HepG2 (cell line): ENCODE measurements at regions not wholly inside any gene's neighbourhood (a gene's known extent, or its start where the extent isn't known, plus 50 kb on each side); places are given as distances from the start of the nearest gene placed in this dataset.

Experiments used
- ATAC-seq: fragments of 200-7000 bp; cut with Tn5 transposase; 3 replicates; pipeline ENCODE4 v1.9.1; 2020; ENCODE audit warnings: mild to moderate bottlenecking, moderate library complexity
- BruUV-seq: library from RNA; stranded (reverse); fragments of 400-500 nt; replicated peaks from 2 replicates; lab custom pipeline; 2021; lab: Mats Ljungman, UMichigan
- CTCF ChIA-PET: fragments of 300-600 bp; formaldehyde crosslinking; extraction: SDS; loops from one replicate; lab custom pipeline; 2021; ENCODE audit warnings: low total read pairs, inconsistent platforms, low intra/inter-chr PET ratio; lab: Yijun Ruan, JAX
- POLR2A ChIA-PET: fragments of 350-600 bp; sonication (Branson Sonifier 250); formaldehyde crosslinking; loops from one replicate; lab custom pipeline; 2020; ENCODE audit warnings: antibody characterized with exemption, inconsistent platforms; lab: Yijun Ruan, JAX
- DNase-seq: peaks from one replicate; pipeline ENCODE4 v3.0.0-alpha.2; 2015; ENCODE audit warnings: low spot score
- FAIRE-seq: peaks from 3 replicates; lab custom pipeline; 2011; peaks lifted over from hg19 to GRCh38; lab: Jason Lieb, UNC
- H2AFZ ChIP-seq: one replicate; pipeline ENCODE4 v1.6.1; 2011; ENCODE audit warnings: low read length, inconsistent platforms
- H3K27ac ChIP-seq: fragments of 300-600 bp; 3 replicates; pipeline ENCODE4 v1.8.0; 2011; ENCODE audit warnings: mixed run types, mild to moderate bottlenecking, mixed read lengths, low read length, inconsistent platforms; ENCODE audit not compliant: insufficient read depth; ENCODE audit errors: extremely low read length
- H3K27me3 ChIP-seq, 2 experiments: fragments of 200-600 bp in 1 of 2; 2 replicates in 1 of 2; 3 replicates in 1 of 2; pipeline versions ENCODE4 v1.6.0 to v1.8.0; 2011; ENCODE audit warnings: low read length in 2 of 2, mild to moderate bottlenecking in 2 of 2, moderate library complexity in 2 of 2, inconsistent platforms in 1 of 2; ENCODE audit not compliant: insufficient read depth in 2 of 2, control insufficient read depth in 1 of 2
- H3K36me3 ChIP-seq, 2 experiments: fragments of 200-600 bp in 1 of 2; replicated peaks in 1 of 2; 2 replicates in 1 of 2; 3 replicates in 1 of 2; pipeline versions ENCODE4 v1.5.1 to v1.8.0; 2011; ENCODE audit warnings: low read length in 2 of 2, inconsistent platforms in 1 of 2; ENCODE audit not compliant: insufficient read depth in 2 of 2, control insufficient read depth in 1 of 2
- H3K4me1 ChIP-seq: 2 replicates; pipeline ENCODE4 v1.5.1; 2012; ENCODE audit warnings: low read length, inconsistent platforms; ENCODE audit not compliant: insufficient read depth
- H3K4me2 ChIP-seq: 2 replicates; pipeline ENCODE4 v1.6.0; 2011; ENCODE audit warnings: low read depth, low read length, inconsistent platforms
- H3K4me3 ChIP-seq, 3 experiments: fragments of 200-600 bp in 1 of 3; sonication (generic), shearing (Covaris generic) in 1 of 3; replicated peaks in 1 of 3; 2 replicates each; pipeline ENCODE4 v1.5.1; 2011 to 2016; ENCODE audit warnings: low read length in 3 of 3, inconsistent platforms in 2 of 3, low read depth in 2 of 3, mild to moderate bottlenecking in 2 of 3, control low read depth in 1 of 3, mixed read lengths in 1 of 3; ENCODE audit not compliant: insufficient read depth in 1 of 3
- H3K79me2 ChIP-seq: one replicate; pipeline ENCODE4 v1.6.1; 2011; ENCODE audit warnings: low read length, inconsistent platforms; ENCODE audit not compliant: insufficient read depth
- H3K9ac ChIP-seq: 2 replicates; pipeline ENCODE4 v1.6.0; 2011; ENCODE audit warnings: mild to moderate bottlenecking, low read depth, low read length, inconsistent platforms; ENCODE audit not compliant: insufficient read depth
- H3K9me3 ChIP-seq: 2 replicates; pipeline ENCODE4 v1.5.1; 2012; ENCODE audit warnings: mild to moderate bottlenecking, low read length
- H4K20me1 ChIP-seq: 2 replicates; pipeline ENCODE4 v1.6.0; 2011; ENCODE audit warnings: inconsistent platforms, mild to moderate bottlenecking, low read length, moderate library complexity; ENCODE audit not compliant: insufficient read depth
- HNRNPUL1 ChIP-seq: fragments of 200-400 bp; formaldehyde crosslinking; IDR thresholded peaks from 2 replicates; pipeline ENCODE4 v1.6.1; 2017; ENCODE audit warnings: low read depth, mild to moderate bottlenecking, low read length, moderate library complexity
- LBX2 ChIP-seq: sonication (generic); formaldehyde crosslinking; IDR thresholded peaks from 2 replicates; pipeline ENCODE4 v1.5.0; 2020; ENCODE audit warnings: missing genetic modification reagents, mild to moderate bottlenecking, borderline replicate concordance
- PRDM4 ChIP-seq: sonication (generic); formaldehyde crosslinking; IDR thresholded peaks from 2 replicates; pipeline ENCODE4 v1.9.0; 2021; ENCODE audit warnings: missing genetic modification reagents, borderline replicate concordance
- RAD51 ChIP-seq: fragments of 450-650 bp; IDR thresholded peaks from 2 replicates; pipeline ENCODE4 v1.6.1; 2016; ENCODE audit warnings: borderline replicate concordance
- SATB2 ChIP-seq: sonication (generic); formaldehyde crosslinking; IDR thresholded peaks from 2 replicates; pipeline ENCODE4 v1.5.0; 2020; ENCODE audit warnings: missing genetic modification reagents
- SYNCRIP ChIP-seq: fragments of 200-400 bp; formaldehyde crosslinking; IDR thresholded peaks from 2 replicates; pipeline ENCODE4 v1.6.1; 2018; ENCODE audit warnings: mild to moderate bottlenecking, low read depth, low read length; ENCODE audit not compliant: insufficient read depth
- YY1 ChIP-seq: IDR thresholded peaks from 2 replicates; pipeline ENCODE4 v1.6.1; 2011; ENCODE audit warnings: low read length, low read depth, moderate library complexity, mild to moderate bottlenecking; ENCODE audit not compliant: insufficient read depth, insufficient replicate concordance
- ZFP36L1 ChIP-seq: sonication (generic); formaldehyde crosslinking; IDR thresholded peaks from 2 replicates; pipeline ENCODE4 v1.8.0; 2022; ENCODE audit warnings: mild to moderate bottlenecking, missing genetic modification reagents, moderate library complexity
- ZNF280B ChIP-seq: sonication (generic); formaldehyde crosslinking; IDR thresholded peaks from 2 replicates; pipeline ENCODE4 v1.5.0; 2020; ENCODE audit warnings: missing genetic modification reagents, mild to moderate bottlenecking, borderline replicate concordance
- ZNF3 ChIP-seq: IDR thresholded peaks from 2 replicates; pipeline ENCODE4 v1.7.0; 2017; ENCODE audit warnings: inconsistent platforms
- WGBS: methylation state at CpG from one replicate; pipeline ENCODE4 v1.1.6; 2017; ENCODE audit warnings: low lambda C conversion rate; 5-methylcytosine and 5-hydroxymethylcytosine counted together
- in situ Hi-C: cut with HindIII; loops from 2 replicates; pipeline ENCODE4 v1.10.0; 2017; ENCODE audit warnings: low pct_unique_long_range_greater_than_20kb; ENCODE audit not compliant: extremely low pct_ligation_motif_present
- intact Hi-C: fragments of 100-400 bp; cut with micrococcal nuclease; formaldehyde crosslinking; loops from one replicate; pipeline ENCODE4 v1.10.0; 2022; ENCODE audit not compliant: unreplicated experiment
- TF ChIP-seq, protein P1 (sequence below): sonication (generic); formaldehyde crosslinking; IDR thresholded peaks from 2 replicates; pipeline ENCODE4 v1.4.0; 2020; ENCODE audit warnings: missing genetic modification reagents

DNA sequence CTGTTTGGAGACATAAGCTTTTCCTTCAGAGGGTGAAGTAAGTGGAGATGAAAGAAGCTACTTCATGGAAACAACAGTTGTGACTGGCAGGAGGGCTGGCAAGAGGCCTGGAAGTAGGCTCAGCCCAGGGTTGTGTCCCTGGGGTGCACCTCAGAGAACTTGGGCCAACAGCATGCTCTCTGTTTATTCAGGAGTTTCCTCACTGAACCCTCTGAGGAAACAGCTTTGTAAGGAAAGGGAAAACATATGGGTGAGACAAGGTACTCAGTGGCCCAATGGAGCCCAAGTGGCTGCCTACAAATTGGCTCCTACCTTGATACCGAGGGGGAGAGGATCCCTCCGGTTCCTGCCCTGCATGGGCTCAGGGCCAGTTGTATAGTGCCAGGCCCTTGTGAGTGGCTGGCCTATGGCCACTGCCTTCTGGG lies 115.5 kb upstream of the ITGA6 start:
- in situ Hi-C loops (no loop called here), intact Hi-C loops (no loop called here)
- no peak for FAIRE-seq
- 47% methylated on average over 2 of the region's 2 CpGs for WGBS
- Histone ChIP-seq H4K20me1 (no peaks in the 10 kb centered on the region), H3K4me1 (no peaks in the 10 kb centered on the region), H3K9me3 (no peaks in the 10 kb centered on the region), H3K9ac (no peak overlapping the region), H3K27ac (no peak overlapping the region), H3K79me2 (no peaks in the 10 kb centered on the region), H3K27me3 (no peaks in the 10 kb centered on the region; a peak in 1 of 5 replicates), H2AFZ (no peak overlapping the region), H3K4me3 (no peak overlapping the region), H3K36me3 (no peaks in the 10 kb centered on the region), H3K4me2 (no peak overlapping the region)
- DNase-seq, result no peak
- no peak; the same call in 2 of the 3 replicates for ATAC-seq
- no peak for TF ChIP-seq ZNF3 (CRISPR knock-in tag)
- TF ChIP-seq SATB2 (CRISPR knock-in tag), result no peak
- no peak for TF ChIP-seq LBX2
- no peak for TF ChIP-seq YY1
- no peak for TF ChIP-seq SYNCRIP
- TF ChIP-seq ZFP36L1 (CRISPR knock-in tag), result no peak
- no peak for TF ChIP-seq RAD51
- no peak for TF ChIP-seq HNRNPUL1
- no peak for TF ChIP-seq ZNF280B
- no peak for TF ChIP-seq PRDM4 (CRISPR knock-in tag)
- TF ChIP-seq, protein P1, sequence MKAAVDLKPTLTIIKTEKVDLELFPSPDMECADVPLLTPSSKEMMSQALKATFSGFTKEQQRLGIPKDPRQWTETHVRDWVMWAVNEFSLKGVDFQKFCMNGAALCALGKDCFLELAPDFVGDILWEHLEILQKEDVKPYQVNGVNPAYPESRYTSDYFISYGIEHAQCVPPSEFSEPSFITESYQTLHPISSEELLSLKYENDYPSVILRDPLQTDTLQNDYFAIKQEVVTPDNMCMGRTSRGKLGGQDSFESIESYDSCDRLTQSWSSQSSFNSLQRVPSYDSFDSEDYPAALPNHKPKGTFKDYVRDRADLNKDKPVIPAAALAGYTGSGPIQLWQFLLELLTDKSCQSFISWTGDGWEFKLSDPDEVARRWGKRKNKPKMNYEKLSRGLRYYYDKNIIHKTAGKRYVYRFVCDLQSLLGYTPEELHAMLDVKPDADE, result no peak
- BruUV-seq, result no TSS peak
- POLR2A ChIA-PET, result no interaction called here
- CTCF ChIA-PET, result no interaction called here
